OCI-LY3 (cell line): ENCODE measurements at regions not wholly inside any gene's neighbourhood (a gene's known extent, or its start where the extent isn't known, plus 50 kb on each side); places are given as distances from the start of the nearest gene placed in this dataset.

Source experiments
- H2AFZ ChIP-seq: fragments of 200-600, 300-600 bp; shearing (Covaris generic); 2 replicates; pipeline ENCODE4 v1.6.0; 2014; ENCODE audit warnings: antibody characterized with exemption, low read depth, low read length
- H3K27ac ChIP-seq: fragments of 200-600, 300-600 bp; sonication (generic); 2 replicates; pipeline ENCODE4 v1.5.1; 2014; ENCODE audit warnings: mild to moderate bottlenecking, low read length, moderate library complexity, mixed read lengths
- H3K27me3 ChIP-seq: fragments of 200-600, 300-600 bp; sonication (generic); 2 replicates; pipeline ENCODE4 v1.6.1; 2014; ENCODE audit warnings: low read depth, low read length, mixed read lengths
- H3K36me3 ChIP-seq: fragments of 200-600, 300-600 bp; sonication (generic); replicated peaks from 2 replicates; pipeline ENCODE3; 2014; ENCODE audit warnings: low read depth, low read length, mixed read lengths
- H3K4me1 ChIP-seq: fragments of 300-600, 200-600 bp; sonication (generic); 2 replicates; pipeline ENCODE4 v1.6.1; 2014; ENCODE audit warnings: low read length, mixed read lengths
- H3K4me2 ChIP-seq: fragments of 200-600, 300-600 bp; sonication (generic); 2 replicates; pipeline ENCODE4 v1.6.1; 2014; ENCODE audit warnings: low read length, mixed read lengths
- H3K4me3 ChIP-seq: fragments of 300-600, 200-600 bp; sonication (generic); 2 replicates; pipeline ENCODE4 v1.5.1; 2014; ENCODE audit warnings: antibody characterized with exemption, mild to moderate bottlenecking, low read length, moderate library complexity
- H3K79me2 ChIP-seq: fragments of 300-600, 200-600 bp; shearing (Covaris generic); 2 replicates; pipeline ENCODE4 v1.6.1; 2014; ENCODE audit warnings: mild to moderate bottlenecking, low read length, mixed read lengths
- H3K9ac ChIP-seq: fragments of 300-600, 200-600 bp; shearing (Covaris generic); 2 replicates; pipeline ENCODE4 v1.6.0; 2014; ENCODE audit warnings: mild to moderate bottlenecking, low read length, moderate library complexity
- H3K9me3 ChIP-seq: fragments of 200-600, 300-600 bp; shearing (Covaris generic); 2 replicates; pipeline ENCODE4 v1.6.1; 2014; ENCODE audit warnings: low read length, mixed read lengths; ENCODE audit not compliant: insufficient read depth
- H4K20me1 ChIP-seq: fragments of 200-600, 300-600 bp; sonication (generic); 2 replicates; pipeline ENCODE4 v1.6.1; 2016; ENCODE audit warnings: low read length, mixed read lengths; ENCODE audit not compliant: insufficient read depth
- CTCF ChIP-seq: fragments of 200-600, 300-600 bp; sonication (generic); IDR thresholded peaks from 2 replicates; pipeline ENCODE4 v1.5.1; 2014; ENCODE audit warnings: antibody characterized with exemption, low read length, low read depth
- EZH2phosphoT487 ChIP-seq: fragments of 200-600 bp; shearing (Covaris generic); IDR thresholded peaks from 2 replicates; pipeline ENCODE4 v1.6.1; 2018; ENCODE audit warnings: antibody characterized with exemption, mixed run types, low read depth

GRCh38 chr6:145306489-145306888, 428.8 kb downstream of the EPM2A start:
- Histone ChIP-seq H3K4me3 (no peak overlapping the region), H3K27ac (no peak overlapping the region), H3K9ac (no peak overlapping the region), H3K9me3 (no peaks in the 10 kb centered on the region), H3K27me3 (no peaks in the 10 kb centered on the region), H3K79me2 (no peaks in the 10 kb centered on the region), H3K36me3 (no peaks in the 10 kb centered on the region), H2AFZ (no peak overlapping the region), H3K4me2 (no peak overlapping the region), H4K20me1 (no peaks in the 10 kb centered on the region), H3K4me1 (peaks cover 4% of the 10 kb centered on the region)
- TF ChIP-seq CTCF (no peak), EZH2phosphoT487 (no peak)

- TF ChIP-seq CTCF (no peak), EZH2phosphoT487 (no peak)
- H3K9me3 ChIP-seq: no peaks in the 10 kb centered on the region
- H3K4me1 ChIP-seq: peaks cover 4% of the 10 kb centered on the region
- H3K27me3 ChIP-seq: no peaks in the 10 kb centered on the region
- no peaks in the 10 kb centered on the region for H3K36me3 ChIP-seq
- no peak overlapping the region for H3K27ac ChIP-seq
- no peaks in the 10 kb centered on the region for H3K79me2 ChIP-seq
- H3K4me3 ChIP-seq: no peak overlapping the region
- no peaks in the 10 kb centered on the region for H4K20me1 ChIP-seq
- no peak overlapping the region for H3K9ac ChIP-seq
- H2AFZ ChIP-seq: no peak overlapping the region
- H3K4me2 ChIP-seq: no peak overlapping the region
Measured at GRCh38 chr6:145309842-145310535, 425.3 kb downstream of the EPM2A start.

GRCh38 chr6:145312481-145312880, 422.8 kb downstream of the EPM2A start:
- Histone ChIP-seq H3K36me3 (no peaks in the 10 kb centered on the region), H3K9me3 (no peaks in the 10 kb centered on the region), H3K4me2 (no peak overlapping the region), H3K79me2 (no peaks in the 10 kb centered on the region), H3K9ac (no peak overlapping the region), H3K4me3 (no peak overlapping the region), H4K20me1 (no peaks in the 10 kb centered on the region), H3K4me1 (peaks cover 4% of the 10 kb centered on the region), H3K27me3 (no peaks in the 10 kb centered on the region), H2AFZ (no peak overlapping the region), H3K27ac (no peak overlapping the region)
- TF ChIP-seq EZH2phosphoT487 (no peak), CTCF (no peak)

DNA sequence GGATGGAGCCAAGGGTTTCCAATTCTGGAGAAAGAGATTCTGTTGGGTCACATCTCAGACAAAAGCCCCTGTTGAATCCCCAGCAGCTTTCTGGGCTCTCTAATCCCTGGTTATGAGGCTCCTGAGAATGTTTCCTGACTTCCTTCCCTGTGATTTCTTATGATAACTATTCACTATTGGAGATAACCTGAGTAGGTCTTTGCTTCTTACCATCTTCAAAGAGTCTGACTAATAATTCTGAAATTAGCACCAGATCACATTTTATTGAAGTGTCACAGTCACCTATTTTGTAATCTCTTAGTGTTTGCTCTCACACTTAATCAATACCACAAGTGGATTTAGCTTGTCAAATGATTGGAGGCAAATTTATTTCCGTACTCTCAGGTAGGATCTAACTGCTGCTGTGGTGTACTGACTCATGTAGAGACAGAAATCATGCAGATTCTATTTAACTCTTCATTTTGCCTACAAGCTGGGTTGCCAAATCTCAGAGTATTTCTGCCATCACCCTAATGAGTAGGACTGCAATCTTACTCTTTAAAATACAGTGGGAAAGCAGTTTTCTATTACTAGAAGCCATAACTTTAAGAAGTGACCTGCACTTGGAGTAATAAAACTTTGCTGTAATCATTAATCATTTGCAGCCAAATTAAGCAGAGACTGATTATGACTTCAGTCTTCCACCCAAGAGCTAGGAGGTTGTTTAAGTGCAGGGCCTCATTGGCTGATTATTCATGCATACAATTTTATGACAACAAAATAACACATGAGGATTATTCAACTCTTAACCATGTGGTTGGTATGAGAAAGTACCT, 422.1 kb downstream of the EPM2A start:
- H3K4me1 ChIP-seq: peaks cover 4% of the 10 kb centered on the region
- H3K79me2 ChIP-seq: no peaks in the 10 kb centered on the region
- no peak overlapping the region for H3K27ac ChIP-seq
- no peaks in the 10 kb centered on the region for H3K36me3 ChIP-seq
- no peak overlapping the region for H3K4me2 ChIP-seq
- H3K9ac ChIP-seq: no peak overlapping the region
- TF ChIP-seq CTCF (no peak), EZH2phosphoT487 (no peak)
- H3K9me3 ChIP-seq: no peaks in the 10 kb centered on the region
- H4K20me1 ChIP-seq: no peaks in the 10 kb centered on the region
- H3K4me3 ChIP-seq: no peak overlapping the region
- no peak overlapping the region for H2AFZ ChIP-seq
- H3K27me3 ChIP-seq: no peaks in the 10 kb centered on the region
